Hematopoietic multipotent progenitor cell (in vitro differentiated cells): ENCODE measurements at regions not wholly inside any gene's neighbourhood (a gene's known extent, or its start where the extent isn't known, plus 50 kb on each side); places are given as distances from the start of the nearest gene placed in this dataset.
A peak's percentile ranks its signal among the peaks of the same experiment; 100 is the strongest.

Experiments
- DNase-seq, 3 donors: peaks; one replicate each; pipeline ENCODE4 v3.0.0-alpha.2; 2011 to 2015; ENCODE audit warnings: low read depth in 2 of 3, low spot score in 2 of 3

DNA sequence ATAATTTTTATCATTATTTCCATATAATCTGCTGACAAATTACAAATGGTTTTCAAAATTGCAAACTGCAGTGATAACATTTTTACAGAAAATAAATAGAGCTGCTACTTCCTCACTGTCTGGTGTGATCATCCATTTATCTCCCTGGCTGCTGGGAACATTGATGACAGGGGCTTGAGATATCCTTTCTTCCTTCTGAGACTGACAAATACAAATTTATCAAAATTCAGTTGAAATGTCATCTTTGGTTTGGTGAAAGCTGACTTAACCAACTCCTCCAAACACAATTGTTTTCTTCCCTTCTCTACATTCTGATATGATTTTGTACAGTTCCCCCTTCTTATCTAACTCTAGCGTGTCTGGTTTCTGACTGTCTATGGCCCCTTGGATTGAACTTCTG lies 611.8 kb upstream of the KLF4 start:
- DNase-seq = no peak

DNA sequence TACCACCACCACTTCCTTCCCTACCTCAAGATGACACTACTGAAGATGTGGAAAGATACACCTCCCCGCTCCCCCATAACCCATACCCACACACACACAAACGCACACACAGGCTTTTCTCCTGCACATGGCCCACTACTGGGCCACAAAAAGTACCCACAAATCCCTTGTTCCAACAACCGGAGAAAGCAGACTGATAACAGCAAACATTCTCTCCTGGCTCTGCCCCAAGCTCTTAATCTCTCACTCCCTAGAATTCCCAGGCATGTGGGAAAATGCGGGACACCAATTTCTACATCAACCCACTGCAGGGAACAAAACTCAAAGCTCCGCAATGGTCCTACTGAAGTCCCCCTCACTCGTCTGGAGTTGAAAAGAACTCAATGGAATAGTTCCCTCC lies 611.0 kb upstream of the KLF4 start:
- no peak for DNase-seq

- no peak for DNase-seq
These were observed 610.3 kb upstream of the KLF4 start for GRCh38 chr9:108099854-108100253.

DNA sequence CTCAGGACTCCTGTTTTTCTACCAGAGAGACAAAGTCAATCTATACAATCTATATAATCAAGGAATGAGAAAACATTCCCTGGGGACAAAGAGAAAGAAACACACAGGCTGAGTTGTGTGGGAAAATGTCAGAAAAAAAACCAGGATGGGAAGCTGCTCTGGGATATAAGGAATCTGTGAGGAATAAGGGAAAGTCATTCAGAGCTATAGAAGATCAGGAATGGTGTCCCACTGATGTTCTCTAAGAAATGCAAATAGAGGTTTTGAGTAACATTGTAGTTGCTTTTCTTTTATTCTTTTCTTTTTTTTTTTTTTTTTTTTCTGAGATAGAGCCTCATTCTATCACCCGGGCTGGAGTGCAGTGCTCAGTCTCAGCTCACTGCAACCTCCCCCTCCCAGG lies 605.9 kb upstream of the KLF4 start:
- DNase-seq = no peak

- DNase-seq = no peak
These were observed 605.1 kb upstream of the KLF4 start for GRCh38 chr9:108094676-108094993.

DNA sequence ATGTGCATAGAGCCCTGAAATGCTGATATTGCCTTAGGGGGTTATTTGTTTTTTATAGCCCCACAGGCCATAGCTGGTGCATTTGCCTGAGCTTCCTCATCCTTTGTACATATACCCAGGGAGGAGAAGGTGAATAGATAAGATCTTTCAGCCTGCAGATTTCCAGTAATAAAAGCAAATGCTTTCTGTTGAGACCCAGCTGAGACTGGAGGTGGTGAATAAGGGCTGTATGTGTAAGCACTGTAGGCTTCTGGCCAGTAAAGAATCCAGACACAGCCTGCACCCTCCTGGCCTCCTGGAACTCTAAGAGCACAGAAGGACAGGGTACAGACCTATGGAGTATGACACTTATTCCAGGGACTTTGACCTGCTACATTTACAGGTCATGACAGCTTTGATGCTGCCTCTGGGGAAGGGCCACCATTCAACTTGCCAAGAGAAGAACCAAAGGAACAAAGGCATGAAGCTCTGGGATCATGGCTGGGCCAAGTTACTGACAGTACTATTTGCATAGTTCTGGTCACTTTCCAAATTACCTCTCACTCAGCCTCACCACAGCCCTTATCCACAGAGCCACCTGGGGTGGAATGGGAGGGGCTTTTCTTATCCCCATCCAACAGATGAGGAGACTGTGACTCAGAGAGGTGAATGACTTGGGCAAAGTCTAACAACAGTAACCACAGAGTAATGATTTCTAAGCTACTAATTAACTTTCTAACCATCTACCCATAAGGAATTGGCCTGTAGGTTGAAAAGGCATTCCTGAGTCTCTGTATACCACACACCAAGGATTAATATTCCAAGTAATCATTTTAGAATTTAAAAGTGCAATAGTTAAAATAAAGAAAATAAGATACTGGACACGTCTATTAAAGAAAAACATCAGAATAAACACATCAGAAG lies 604.5 kb upstream of the KLF4 start:
- DNase-seq = peak in 2 of 3 donors; percentile 9 to 37

- DNase-seq = no peak
These were observed 599.3 kb upstream of the KLF4 start for GRCh38 chr9:108088916-108089315.

DNA sequence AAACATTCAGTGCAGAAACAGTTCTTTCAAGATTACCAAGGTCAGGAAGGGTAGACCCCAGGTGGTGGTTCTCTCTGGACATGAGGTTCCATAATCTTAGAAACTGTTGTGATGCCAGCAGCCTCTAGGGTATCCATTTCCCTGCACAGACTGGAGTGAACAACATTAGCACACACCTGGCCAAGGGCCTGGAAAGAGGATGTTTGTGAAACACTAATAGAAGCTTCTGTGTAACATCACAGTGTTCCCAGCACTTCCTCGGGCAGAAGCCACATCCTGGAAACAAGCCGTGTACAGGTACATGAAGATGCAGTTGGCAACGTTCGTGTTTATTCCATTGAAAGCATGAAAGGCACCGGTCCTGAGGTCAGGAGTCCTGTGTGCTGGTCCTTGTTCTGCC lies 598.2 kb upstream of the KLF4 start:
- no peak for DNase-seq

- no peak for DNase-seq
These were observed 597.1 kb upstream of the KLF4 start for GRCh38 chr9:108086624-108087023.

- DNase-seq = no peak
These were observed 595.7 kb upstream of the KLF4 start for GRCh38 chr9:108085294-108085693.

DNA sequence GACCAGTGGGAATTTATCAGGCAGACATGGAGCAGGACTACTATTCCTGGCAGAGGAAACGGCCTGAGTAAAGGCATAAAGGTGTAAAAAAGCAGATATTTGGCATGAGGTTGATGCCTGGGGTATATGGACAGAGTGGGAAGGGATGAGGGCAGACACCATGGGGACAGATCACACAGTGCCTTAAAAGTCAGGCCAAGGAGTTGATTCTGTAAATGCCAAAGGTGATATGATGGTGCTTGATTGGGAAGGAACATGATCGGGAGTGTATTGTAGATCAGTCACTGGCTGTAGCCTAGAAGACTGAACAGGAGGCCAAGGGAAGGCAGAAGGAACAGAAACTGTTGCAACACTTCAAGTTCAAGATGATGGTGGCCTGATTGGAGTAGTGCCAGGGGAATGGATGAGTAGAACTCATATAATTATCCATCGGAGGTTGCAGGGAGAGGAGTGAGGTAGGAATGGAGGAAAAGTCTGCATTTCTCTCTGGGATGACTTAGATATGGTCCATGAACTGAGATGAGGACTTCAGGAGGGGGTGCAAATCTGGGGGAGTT lies 594.3 kb upstream of the KLF4 start:
- no peak for DNase-seq

DNA sequence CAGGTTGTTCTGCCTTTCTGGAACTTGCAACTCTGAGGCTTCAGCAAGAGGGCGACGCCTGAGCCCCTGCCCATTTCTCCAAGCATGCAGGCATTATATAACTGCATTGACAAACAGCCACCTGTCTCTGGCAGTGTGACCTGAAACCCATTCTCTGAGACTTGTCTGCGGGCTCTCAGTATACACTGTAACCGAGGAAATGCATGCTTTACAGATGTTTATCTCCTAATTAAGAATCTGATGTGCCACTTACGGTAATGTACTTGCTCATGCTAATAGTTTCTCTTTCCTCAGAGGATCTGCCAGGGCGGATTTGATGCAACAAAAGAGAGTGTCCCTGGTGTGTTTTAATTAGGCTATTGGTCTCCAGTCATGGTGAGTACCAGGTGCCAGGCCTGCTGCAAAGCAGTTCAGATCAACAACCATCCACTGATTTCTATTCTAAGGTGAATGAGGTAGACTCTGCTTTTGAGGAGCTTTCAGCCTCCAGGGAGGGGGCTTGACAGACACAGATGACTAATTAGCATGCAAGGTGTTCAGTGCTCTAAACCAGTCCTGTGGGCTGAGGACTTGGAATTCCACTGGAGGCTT lies 593.7 kb upstream of the KLF4 start:
- DNase-seq = no peak

GRCh38 chr9:108081112-108081511 lies 591.5 kb upstream of the KLF4 start:
- no peak for DNase-seq

- DNase-seq = no peak
These were observed 590.7 kb upstream of the KLF4 start for GRCh38 chr9:108080285-108080684.

GRCh38 chr9:108078811-108079210 lies 589.2 kb upstream of the KLF4 start:
- DNase-seq = no peak

- DNase-seq = no peak
These were observed 588.8 kb upstream of the KLF4 start for GRCh38 chr9:108078375-108078774.

DNA sequence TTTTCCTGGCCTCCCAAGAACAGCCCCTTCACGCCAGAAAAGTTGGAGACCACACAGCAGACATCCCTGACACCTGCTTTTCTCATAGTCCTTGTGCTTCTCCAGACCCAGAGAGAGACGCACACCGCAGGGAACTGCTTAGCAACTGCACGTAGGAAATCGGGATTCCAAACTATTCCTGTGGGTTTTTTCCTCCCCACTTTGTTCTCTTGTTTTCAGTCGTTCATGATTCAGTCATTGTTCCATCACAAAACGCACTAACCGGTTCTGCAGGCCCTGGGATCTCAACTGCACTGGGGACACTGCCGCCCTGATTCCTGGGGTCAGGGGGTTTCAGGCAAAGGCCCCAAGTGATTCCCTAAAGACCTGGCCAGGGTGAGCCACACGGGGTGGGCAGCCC lies 588.0 kb upstream of the KLF4 start:
- DNase-seq = no peak

DNA sequence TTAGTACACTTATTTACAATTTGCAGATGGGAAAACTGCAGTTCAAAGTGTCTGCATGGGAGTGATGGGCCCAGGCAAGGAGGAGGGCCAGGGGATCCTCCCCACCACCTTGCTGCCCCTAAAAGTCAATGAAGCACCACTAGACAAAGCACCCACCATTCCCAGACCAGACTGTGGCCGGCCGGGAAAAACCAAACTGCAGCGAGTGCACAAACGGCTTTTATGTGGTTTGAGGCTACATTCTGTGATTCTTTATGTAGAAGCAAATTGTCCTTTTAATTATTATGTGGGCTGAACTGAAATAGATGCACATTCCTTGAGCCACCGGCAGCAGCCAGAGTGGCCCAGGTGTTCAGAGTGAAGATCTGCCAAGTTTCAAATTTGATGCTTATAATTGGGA lies 585.3 kb upstream of the KLF4 start:
- DNase-seq = no peak

- DNase-seq = no peak
These were observed 584.3 kb upstream of the KLF4 start for GRCh38 chr9:108073823-108074222.

DNA sequence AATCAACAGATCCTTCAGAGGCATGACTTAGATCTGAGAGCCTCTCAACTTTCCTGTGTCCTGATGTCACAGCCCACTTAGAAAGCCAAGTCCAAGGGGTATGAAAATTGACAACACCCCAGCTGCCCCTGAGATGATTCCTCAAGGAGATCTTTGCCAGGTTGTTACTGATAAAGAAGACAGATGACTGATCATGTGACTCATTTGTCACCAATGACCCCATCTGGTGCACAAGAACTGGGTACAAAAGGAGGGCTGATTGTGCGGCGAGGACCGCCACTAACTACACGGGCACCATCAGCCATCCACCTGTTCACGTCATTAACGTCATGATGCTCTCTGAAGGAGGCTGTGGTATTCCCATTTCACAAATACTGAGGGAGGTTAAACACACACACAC lies 583.2 kb upstream of the KLF4 start:
- DNase-seq = no peak

GRCh38 chr9:108070861-108071260 lies 581.3 kb upstream of the KLF4 start:
- DNase-seq = no peak

GRCh38 chr9:108069991-108070390 lies 580.4 kb upstream of the KLF4 start:
- no peak for DNase-seq
